Aorta (tissue), 5 donors: ENCODE measurements at regions not wholly inside any gene's neighbourhood (a gene's known extent, or its start where the extent isn't known, plus 50 kb on each side); places are given as distances from the start of the nearest gene placed in this dataset.
A peak's percentile ranks its signal among the peaks of the same experiment; 100 is the strongest.
"Not testable (repeated sequence)": the region's sequence is repeated elsewhere in the genome, so short reads cannot be mapped to it uniquely, and the experiment has no call there.

Experiments used
- ATAC-seq: fragments of 200-7000 bp; cut with Tn5 transposase; one replicate; pipeline ENCODE4 v1.9.1; 2022; ENCODE audit warnings: moderate library complexity; ENCODE audit not compliant: low FRiP score
- DNase-seq, 2 donors: peaks; one replicate each; pipeline ENCODE4 v3.0.0-alpha.2; 2020
- H3K27ac ChIP-seq, 2 donors: one replicate each; pipeline ENCODE4 v1.5.1; 2013; ENCODE audit warnings: low read length in 2 of 2, mild to moderate bottlenecking in 2 of 2, moderate library complexity in 2 of 2, control low read depth in 1 of 2, inconsistent platforms in 1 of 2, low read depth in 1 of 2
- H3K27me3 ChIP-seq, 2 donors: one replicate each; pipeline ENCODE4 v1.6.1; 2013; ENCODE audit warnings: control low read depth in 1 of 2, low read length in 1 of 2, mild to moderate bottlenecking in 1 of 2, moderate library complexity in 1 of 2; ENCODE audit not compliant: insufficient read depth in 2 of 2, control insufficient read depth in 1 of 2
- H3K36me3 ChIP-seq, 2 donors: one replicate each; pipeline ENCODE4 v1.6.1; 2013; ENCODE audit warnings: control low read depth in 1 of 2, low read length in 1 of 2, mild to moderate bottlenecking in 1 of 2; ENCODE audit not compliant: insufficient read depth in 2 of 2, control insufficient read depth in 1 of 2
- H3K4me1 ChIP-seq, 2 donors: one replicate each; pipeline ENCODE4 v1.6.1; 2013; ENCODE audit warnings: low read length in 2 of 2, control low read depth in 1 of 2, mild to moderate bottlenecking in 1 of 2, moderate library complexity in 1 of 2; ENCODE audit not compliant: insufficient read depth in 2 of 2, control insufficient read depth in 1 of 2
- H3K4me3 ChIP-seq, 2 donors: one replicate each; pipeline ENCODE4 v1.5.1; 2013; ENCODE audit warnings: low read length in 2 of 2, control low read depth in 1 of 2, mild to moderate bottlenecking in 1 of 2
- H3K9me3 ChIP-seq: one replicate; pipeline ENCODE4 v1.6.1; 2013; ENCODE audit warnings: mild to moderate bottlenecking, low read length; ENCODE audit not compliant: control insufficient read depth
- WGBS, 2 donors: extraction: QIAGEN DNeasy Blood & Tissue Kit; methylation state at CpG; one replicate each; pipeline ENCODE4 v1.1.7; 2013; 5-methylcytosine and 5-hydroxymethylcytosine counted together
- intact Hi-C, 2 donors: fragments of 100-400 bp; cut with DNase I; formaldehyde crosslinking; loops; one replicate each; pipeline versions ENCODE4 v1.14.2 to v1.15.0; 2022
- donor health status: healthy with polysubstance abuse.
- donor health status: Bipolar disorder and iron deficiency.
- donor health status: DM: no; HTN: no; CAD: no.
- donor health status: DM: no; HTN: no; CAD: no.
- donor health status: DM: yes; HTN: yes; CAD: no.

GRCh38 chr2:110016381-110017092, 99.1 kb downstream of the MALL start:
- H3K27me3 ChIP-seq, H3K9me3 ChIP-seq, H3K4me1 ChIP-seq, H3K4me3 ChIP-seq, intact Hi-C loops, DNase-seq, H3K36me3 ChIP-seq, H3K27ac ChIP-seq, ATAC-seq: not testable (repeated sequence)
- no CpG with 5 or more reads among the region's 5 CpGs for WGBS, 2 donors

DNA sequence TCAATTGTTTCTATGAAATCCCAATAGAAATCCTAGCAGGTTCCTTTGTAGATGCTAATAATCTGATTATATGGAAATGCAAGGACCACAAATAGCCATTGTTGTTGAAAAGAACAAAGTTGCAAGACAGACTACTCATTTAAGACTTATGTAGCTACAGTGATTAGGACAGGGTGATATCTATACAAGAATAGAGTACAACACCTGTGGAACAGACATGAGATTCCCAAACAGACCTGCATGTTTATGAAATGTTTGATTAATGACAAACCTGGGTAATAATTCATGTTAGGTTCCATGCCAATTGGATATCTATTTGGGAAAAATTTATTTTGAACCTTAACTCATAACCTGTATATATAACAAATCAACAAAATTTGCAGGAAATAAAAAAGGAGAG, 95.4 kb downstream of the MALL start:
- H3K27me3 ChIP-seq, H3K9me3 ChIP-seq, H3K4me3 ChIP-seq, DNase-seq, H3K4me1 ChIP-seq, H3K36me3 ChIP-seq, H3K27ac ChIP-seq, intact Hi-C loops, ATAC-seq: not testable (repeated sequence)

DNA sequence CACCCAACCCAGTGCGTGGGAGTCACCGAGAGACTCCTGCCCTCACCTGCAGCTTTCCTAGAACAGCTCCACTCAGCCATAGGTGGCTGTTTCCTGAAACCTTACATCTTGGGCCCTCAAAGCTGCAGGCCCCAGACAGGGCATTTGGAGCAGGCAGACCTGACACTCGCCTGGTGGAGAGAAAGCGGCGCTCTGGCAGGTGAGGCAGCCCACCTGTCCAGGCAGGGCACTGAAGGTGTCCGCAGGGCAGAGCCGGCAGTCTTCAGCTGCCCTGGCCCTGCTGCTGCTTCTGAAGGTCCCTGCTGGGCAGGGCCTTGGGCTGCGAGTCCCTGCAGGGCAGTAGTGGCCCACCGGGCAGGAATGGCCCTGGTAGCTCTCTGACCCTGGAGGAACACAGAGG, 93.3 kb downstream of the MALL start:
- peak in 1 of 2 donors; percentile 24 for DNase-seq
- 96 to 100% methylated on average over 5 of the region's 9 CpGs for WGBS, 2 donors
- peak; percentile 47 for ATAC-seq
- H3K27ac ChIP-seq, H3K27me3 ChIP-seq, intact Hi-C loops, H3K4me1 ChIP-seq, H3K9me3 ChIP-seq, H3K4me3 ChIP-seq, H3K36me3 ChIP-seq: not testable (repeated sequence)

DNA sequence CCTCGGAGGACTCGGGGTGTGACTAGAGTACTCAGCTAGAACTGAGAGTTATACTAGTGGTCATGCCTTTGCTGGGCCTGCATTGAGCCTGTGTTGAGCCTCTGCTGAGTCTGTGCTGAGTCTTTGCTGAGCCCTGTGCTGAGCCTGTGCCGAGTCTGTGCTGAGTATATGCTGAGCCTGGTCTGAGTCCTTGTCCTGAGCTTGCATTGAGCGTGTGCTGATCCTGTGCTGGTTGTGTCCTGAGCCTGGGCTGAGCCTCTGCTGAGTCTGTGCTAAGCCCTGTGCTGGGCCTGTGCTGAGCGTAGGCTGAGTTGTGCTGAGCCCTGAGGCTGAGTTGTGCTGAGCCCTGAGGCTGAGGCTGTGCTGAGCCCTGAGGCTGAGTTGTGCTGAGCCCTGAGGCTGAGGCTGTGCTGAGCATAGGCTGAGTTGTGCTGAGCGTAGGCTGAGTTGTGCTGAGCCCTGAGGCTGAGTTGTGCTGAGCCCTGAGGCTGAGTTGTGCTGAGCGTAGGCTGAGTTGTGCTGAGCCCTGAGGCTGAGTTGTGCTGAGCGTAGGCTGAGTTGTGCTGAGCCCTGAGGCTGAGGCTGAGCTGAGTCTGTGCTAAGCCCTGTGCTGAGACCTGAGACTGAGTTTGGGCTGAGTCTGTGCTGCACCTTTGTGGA, 89.4 kb downstream of the MALL start:
- H3K4me1 ChIP-seq, H3K27me3 ChIP-seq, H3K36me3 ChIP-seq, intact Hi-C loops, H3K9me3 ChIP-seq, H3K4me3 ChIP-seq, ATAC-seq, H3K27ac ChIP-seq: not testable (repeated sequence)
- DNase-seq = peak in 1 of 2 donors; percentile 6
- WGBS, 2 donors = 89 to 90% methylated on average over 5 of the region's 8 CpGs

DNA sequence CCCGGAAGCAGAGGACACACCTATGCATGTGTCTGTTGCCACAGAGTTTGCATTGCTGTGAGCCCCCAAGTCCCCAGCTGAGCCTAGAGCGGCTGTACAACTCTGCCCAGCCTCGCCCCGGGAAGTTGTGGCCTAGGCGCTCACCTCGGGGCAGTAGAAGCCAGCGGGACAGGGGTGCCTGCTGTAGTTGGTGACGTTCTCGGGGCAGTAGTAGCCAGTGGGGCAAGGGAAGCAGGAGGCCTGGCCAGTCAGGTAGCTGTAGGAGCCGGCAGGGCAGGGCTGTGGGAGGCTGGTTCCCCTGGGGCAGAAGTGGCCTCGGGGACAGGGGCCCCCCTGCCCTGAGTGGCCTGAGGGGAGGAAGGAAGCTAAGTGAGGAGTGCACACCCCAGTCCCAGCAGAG, 87.2 kb downstream of the MALL start:
- H3K4me3 ChIP-seq, H3K4me1 ChIP-seq, H3K9me3 ChIP-seq, ATAC-seq, intact Hi-C loops, H3K36me3 ChIP-seq, H3K27me3 ChIP-seq, H3K27ac ChIP-seq: not testable (repeated sequence)
- WGBS, 2 donors = 91 to 92% methylated on average over 5 to 11 of the region's 11 CpGs
- DNase-seq = peak; percentile 18 to 26

- H3K27me3 ChIP-seq, H3K9me3 ChIP-seq, intact Hi-C loops, H3K4me1 ChIP-seq, H3K4me3 ChIP-seq, H3K36me3 ChIP-seq, H3K27ac ChIP-seq: not testable (repeated sequence)
- peak; percentile 21 for ATAC-seq
- WGBS, 2 donors = 86 to 89% methylated on average over 2 to 3 of the region's 6 CpGs
- DNase-seq = peak; percentile 7 to 51
These were observed 84.7 kb downstream of the MALL start for GRCh38 chr2:110030894-110031293.

- intact Hi-C loops, H3K4me1 ChIP-seq, ATAC-seq, H3K36me3 ChIP-seq, H3K4me3 ChIP-seq, H3K27me3 ChIP-seq, H3K27ac ChIP-seq, DNase-seq, H3K9me3 ChIP-seq: not testable (repeated sequence)
- no CpG with 5 or more reads among the region's 3 CpGs for WGBS, 2 donors
These were observed 83.8 kb downstream of the MALL start for GRCh38 chr2:110031722-110032327.
